GM10248 (cell line): ENCODE measurements at regions not wholly inside any gene's neighbourhood (a gene's known extent, or its start where the extent isn't known, plus 50 kb on each side); places are given as distances from the start of the nearest gene placed in this dataset.

ENCODE experiments used
- CTCF ChIA-PET: fragments of 300-600 bp; sonication (Branson Sonifier 250); formaldehyde crosslinking; extraction: SDS; loops from one replicate; lab custom pipeline; 2021; ENCODE audit warnings: antibody characterized with exemption; lab: Yijun Ruan, JAX
- POLR2A ChIA-PET: fragments of 350-650 bp; sonication (Branson Sonifier 250); formaldehyde crosslinking; extraction: SDS; loops from one replicate; lab custom pipeline; 2020; ENCODE audit warnings: antibody characterized with exemption; lab: Yijun Ruan, JAX
- DNase-seq: peaks from one replicate; pipeline ENCODE4 v3.0.0; 2012; ENCODE audit errors: extremely low spot score
- TF ChIP-seq, protein P1 (sequence below): IDR thresholded peaks from 2 replicates; pipeline ENCODE4 v1.5.1; 2012; ENCODE audit warnings: mild to moderate bottlenecking, low read depth; ENCODE audit errors: extremely low read depth, missing control alignments, control extremely low read depth

DNA sequence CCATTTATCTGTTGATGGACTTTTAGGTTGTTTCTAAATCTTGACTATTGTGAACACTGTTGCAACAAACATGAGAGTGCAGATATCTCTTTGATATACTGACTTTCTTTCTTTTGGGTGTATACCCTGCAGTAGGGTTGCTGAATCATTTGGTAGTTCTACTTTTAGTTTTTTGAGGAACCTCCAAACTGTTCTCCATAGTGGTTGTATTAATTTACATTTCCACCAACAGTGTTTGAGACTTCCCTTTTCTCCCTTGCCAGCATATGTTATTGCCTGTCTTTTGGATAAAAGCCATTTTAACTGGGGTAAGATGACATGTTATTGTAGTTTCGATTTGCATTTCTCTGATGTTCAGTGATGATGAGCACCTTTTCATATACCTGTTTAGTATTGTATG, 330.0 kb downstream of the DDX10 start:
- ChIA-PET POLR2A (no interaction called here), CTCF (no interaction called here)
- no peak for DNase-seq
- TF ChIP-seq, protein P1, sequence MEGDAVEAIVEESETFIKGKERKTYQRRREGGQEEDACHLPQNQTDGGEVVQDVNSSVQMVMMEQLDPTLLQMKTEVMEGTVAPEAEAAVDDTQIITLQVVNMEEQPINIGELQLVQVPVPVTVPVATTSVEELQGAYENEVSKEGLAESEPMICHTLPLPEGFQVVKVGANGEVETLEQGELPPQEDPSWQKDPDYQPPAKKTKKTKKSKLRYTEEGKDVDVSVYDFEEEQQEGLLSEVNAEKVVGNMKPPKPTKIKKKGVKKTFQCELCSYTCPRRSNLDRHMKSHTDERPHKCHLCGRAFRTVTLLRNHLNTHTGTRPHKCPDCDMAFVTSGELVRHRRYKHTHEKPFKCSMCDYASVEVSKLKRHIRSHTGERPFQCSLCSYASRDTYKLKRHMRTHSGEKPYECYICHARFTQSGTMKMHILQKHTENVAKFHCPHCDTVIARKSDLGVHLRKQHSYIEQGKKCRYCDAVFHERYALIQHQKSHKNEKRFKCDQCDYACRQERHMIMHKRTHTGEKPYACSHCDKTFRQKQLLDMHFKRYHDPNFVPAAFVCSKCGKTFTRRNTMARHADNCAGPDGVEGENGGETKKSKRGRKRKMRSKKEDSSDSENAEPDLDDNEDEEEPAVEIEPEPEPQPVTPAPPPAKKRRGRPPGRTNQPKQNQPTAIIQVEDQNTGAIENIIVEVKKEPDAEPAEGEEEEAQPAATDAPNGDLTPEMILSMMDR, result no peak

DNA sequence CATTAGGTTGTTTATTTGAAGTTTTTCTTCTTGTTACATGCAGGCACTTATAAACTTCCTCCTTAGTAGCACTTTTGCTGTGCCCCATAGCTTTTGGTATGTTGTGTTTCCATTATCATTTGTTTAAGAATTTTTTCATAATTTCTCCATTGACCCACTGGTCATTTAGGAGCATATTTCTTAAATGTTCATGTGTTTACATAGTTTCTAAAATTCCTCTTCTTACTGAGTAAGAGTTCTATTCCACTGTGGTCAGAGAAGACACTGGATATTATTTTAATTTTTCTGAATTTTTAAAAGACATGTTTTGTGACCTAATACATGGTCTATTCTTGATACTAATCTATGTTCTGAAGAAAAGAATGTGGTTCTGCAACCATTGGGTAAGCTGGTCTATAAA, 333.0 kb downstream of the DDX10 start:
- POLR2A ChIA-PET, result no interaction called here
- DNase-seq, result no peak
- TF ChIP-seq, protein P1, result no peak
- CTCF ChIA-PET, result no interaction called here

DNA sequence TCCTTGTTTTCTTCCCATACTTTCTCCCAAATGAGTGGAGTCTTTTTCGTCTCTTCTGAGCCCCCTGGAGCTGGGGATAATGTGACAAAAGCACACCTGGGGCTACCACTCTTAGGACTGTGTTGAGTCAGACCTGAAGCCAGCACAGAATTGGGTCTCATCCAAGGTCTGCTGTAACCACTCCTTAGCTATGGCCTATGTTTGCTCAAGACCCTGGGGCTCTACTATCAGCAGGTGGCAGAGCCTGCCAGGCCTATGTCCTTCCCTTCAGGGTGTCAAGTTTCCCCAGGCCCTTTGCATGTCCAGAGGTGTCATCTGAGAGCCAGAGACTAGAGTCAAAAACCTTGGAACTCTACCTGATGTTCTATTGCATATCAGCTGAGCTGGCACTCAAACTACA, 335.7 kb downstream of the DDX10 start:
- POLR2A ChIA-PET, result no interaction called here
- no peak for DNase-seq
- TF ChIP-seq, protein P1, result no peak
- CTCF ChIA-PET, result no interaction called here

DNA sequence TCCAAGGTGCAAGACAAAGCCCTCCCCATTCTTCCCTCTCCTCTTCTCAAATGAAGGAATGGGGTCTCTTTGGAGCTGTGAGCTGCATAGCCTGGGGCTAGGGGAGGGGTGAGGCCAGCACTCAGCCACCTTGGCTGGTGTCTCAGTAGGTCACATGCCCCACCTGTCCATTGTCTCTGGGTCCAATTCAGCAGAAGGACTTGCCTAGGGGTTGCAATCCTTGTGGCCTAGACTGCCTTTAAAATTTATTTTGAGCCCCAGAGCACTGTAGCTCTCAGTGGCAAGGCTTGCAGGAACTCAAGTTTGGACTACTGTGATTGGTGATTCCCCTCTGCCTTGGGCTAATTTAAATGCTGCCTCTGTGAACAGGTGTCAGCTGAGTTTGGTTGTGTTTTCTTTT, 336.7 kb downstream of the DDX10 start:
- ChIA-PET CTCF (interaction anchor here (1.3 to 1.4 kb wide), 2 partner anchors 9 to 32 kb away, joined by 4 to 7 read pairs; no protein-coding TSS in a partner anchor), POLR2A (interaction anchor here (0.6 kb wide), 1 partner anchor 15 kb away, joined by 5 read pairs; no protein-coding TSS in a partner anchor)
- TF ChIP-seq, protein P1, result no peak
- no peak for DNase-seq

DNA sequence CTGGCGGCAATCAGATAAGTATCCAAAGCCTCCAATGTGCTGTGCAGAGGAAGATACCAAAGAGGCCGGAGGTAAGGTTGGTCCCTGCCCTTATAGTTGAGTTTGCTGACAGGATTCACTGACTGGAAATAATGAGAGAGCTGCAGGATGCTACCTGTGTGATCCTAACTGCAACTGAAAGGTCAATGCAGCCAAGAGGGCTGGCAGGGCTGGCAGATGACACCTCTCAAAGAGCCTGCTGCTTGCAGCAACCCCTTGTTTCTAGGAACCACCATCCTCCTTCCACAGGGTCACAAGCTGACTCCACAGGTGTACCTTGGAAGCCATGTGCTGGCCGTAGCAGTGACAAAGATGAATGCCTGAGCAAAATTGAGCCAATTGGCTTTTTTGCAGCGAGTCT, 348.1 kb downstream of the DDX10 start:
- no peak for DNase-seq
- ChIA-PET CTCF (no interaction called here), POLR2A (no interaction called here)
- TF ChIP-seq, protein P1, result no peak

DNA sequence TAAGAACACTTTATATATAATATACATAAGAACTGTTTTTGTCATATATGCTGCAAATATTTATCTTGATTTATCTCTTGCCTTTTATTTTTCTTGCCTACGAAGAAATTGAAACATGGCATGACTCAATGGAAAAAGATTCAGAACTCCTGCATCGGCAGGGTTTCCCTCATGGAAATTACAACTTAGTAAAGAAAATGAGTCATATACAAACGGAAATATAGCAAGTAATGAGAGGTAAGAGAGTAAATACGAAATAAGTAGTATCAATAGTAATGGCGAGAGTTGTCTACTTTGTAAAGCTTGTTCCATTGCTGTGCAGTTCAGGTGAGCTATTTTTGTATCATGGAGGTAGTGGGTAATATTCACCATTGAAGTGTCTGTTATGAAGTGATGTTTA, 350.4 kb downstream of the DDX10 start:
- ChIA-PET CTCF (no interaction called here), POLR2A (no interaction called here)
- TF ChIP-seq, protein P1, result no peak
- no peak for DNase-seq

DNA sequence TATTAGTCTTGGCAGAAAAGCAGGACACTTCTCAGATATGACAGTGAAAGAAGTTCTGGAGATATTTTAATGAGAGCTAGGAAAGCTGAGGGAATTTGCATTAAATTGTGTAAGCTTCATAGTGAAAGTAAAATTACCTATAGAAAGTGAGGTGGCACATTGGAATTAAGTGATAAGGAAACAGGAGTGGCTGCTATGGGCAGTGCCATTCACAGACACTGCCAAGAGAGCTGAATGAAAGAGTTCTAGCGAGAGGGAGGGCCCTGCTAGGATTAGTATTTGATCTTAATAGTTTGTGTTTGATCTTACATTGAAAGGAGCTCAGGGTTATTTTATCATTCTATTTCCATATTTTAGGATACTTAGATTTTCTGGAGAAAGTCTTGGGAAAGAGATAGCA, 351.9 kb downstream of the DDX10 start:
- TF ChIP-seq, protein P1, result no peak
- POLR2A ChIA-PET, result no interaction called here
- no peak for DNase-seq
- CTCF ChIA-PET, result no interaction called here
